ENCODE measurements at regions not wholly inside any gene's neighbourhood (a gene's known extent, or its start where the extent isn't known, plus 50 kb on each side); places are given as distances from the start of the nearest gene placed in this dataset.

DNA sequence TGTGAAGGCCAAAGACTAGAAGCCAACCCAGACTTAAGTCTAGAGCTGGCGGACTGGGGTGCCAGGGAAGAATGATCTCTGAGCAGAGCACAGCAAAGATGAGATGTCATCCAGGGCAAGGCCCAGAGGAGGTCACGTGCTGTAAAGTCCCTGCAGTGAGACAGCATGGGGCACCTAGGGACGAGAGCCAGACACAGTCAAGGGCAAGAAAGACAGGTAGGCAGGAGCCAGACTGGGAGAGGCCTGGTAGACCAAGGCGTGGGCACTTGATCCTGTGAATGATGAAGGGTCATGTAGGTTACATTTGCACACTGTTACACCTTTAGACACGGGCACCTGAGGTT is 379.7 kb upstream of the PROK2 start:
- TF ChIP-seq, protein P1, sequence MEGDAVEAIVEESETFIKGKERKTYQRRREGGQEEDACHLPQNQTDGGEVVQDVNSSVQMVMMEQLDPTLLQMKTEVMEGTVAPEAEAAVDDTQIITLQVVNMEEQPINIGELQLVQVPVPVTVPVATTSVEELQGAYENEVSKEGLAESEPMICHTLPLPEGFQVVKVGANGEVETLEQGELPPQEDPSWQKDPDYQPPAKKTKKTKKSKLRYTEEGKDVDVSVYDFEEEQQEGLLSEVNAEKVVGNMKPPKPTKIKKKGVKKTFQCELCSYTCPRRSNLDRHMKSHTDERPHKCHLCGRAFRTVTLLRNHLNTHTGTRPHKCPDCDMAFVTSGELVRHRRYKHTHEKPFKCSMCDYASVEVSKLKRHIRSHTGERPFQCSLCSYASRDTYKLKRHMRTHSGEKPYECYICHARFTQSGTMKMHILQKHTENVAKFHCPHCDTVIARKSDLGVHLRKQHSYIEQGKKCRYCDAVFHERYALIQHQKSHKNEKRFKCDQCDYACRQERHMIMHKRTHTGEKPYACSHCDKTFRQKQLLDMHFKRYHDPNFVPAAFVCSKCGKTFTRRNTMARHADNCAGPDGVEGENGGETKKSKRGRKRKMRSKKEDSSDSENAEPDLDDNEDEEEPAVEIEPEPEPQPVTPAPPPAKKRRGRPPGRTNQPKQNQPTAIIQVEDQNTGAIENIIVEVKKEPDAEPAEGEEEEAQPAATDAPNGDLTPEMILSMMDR (IDR thresholded peaks at IDR 0.05; ENCODE audit: poor library complexity), result no peak
- no peak for TF ChIP-seq EZH2 (IDR thresholded peaks at IDR 0.05; ENCODE audit: borderline replicate concordance)

All from hepatocyte (in vitro differentiated cells).